Uterus (tissue), 3 donors: ENCODE measurements at regions not wholly inside any gene's neighbourhood (a gene's known extent, or its start where the extent isn't known, plus 50 kb on each side); places are given as distances from the start of the nearest gene placed in this dataset.

Source experiments
- DNase-seq, 2 donors: peaks; one replicate each; pipeline ENCODE4 v3.0.0-alpha.2; 2019 to 2020
- H3K27ac ChIP-seq, 2 donors: fragments of 200-600 bp; sonication (generic); 1 replicate in 1 of 2; 2 replicates in 1 of 2; pipeline ENCODE4 v1.5.1; 2016 to 2018
- H3K27me3 ChIP-seq, 2 donors: fragments of 200-600 bp; sonication (generic); one replicate each; pipeline ENCODE4 v1.5.1; 2018 to 2019; ENCODE audit warnings: control low read depth in 1 of 2
- H3K36me3 ChIP-seq, 2 donors: fragments of 200-600 bp; sonication (generic); one replicate each; pipeline ENCODE4 v1.5.1; 2019; ENCODE audit warnings: control low read depth in 1 of 2
- H3K4me1 ChIP-seq, 2 donors: fragments of 200-600 bp; sonication (generic); one replicate each; pipeline ENCODE4 v1.5.1; 2018 to 2019; ENCODE audit warnings: control low read depth in 1 of 2
- H3K4me3 ChIP-seq, 2 donors: fragments of 200-600 bp; sonication (generic); 1 replicate in 1 of 2; 2 replicates in 1 of 2; pipeline ENCODE4 v1.5.1; 2018 to 2019; ENCODE audit warnings: mild to moderate bottlenecking in 1 of 2
- H3K9me3 ChIP-seq, 2 donors: fragments of 200-600 bp; sonication (generic); one replicate each; pipeline ENCODE4 v1.5.1; 2019; ENCODE audit warnings: control low read depth in 1 of 2
- CTCF ChIP-seq, 4 experiments: fragments of 200-600 bp in 2 of 4; fragments of 450-650 bp in 2 of 4; sonication (generic) in 2 of 4; IDR thresholded peaks; one replicate each; pipeline ENCODE4 v1.5.1; 2016 to 2019; ENCODE audit warnings: antibody characterized with exemption in 4 of 4, mild to moderate bottlenecking in 2 of 4, moderate library complexity in 1 of 4
- POLR2A ChIP-seq, 2 donors: fragments of 450-650 bp; IDR thresholded peaks; one replicate each; pipeline ENCODE4 v1.6.1; 2016; ENCODE audit warnings: antibody characterized with exemption in 2 of 2, mild to moderate bottlenecking in 1 of 2, moderate library complexity in 1 of 2
- intact Hi-C: fragments of 100-400 bp; cut with DNase I; formaldehyde crosslinking; loops from one replicate; pipeline ENCODE4 v1.15.1; 2023; ENCODE audit warnings: low total_unique reads
- donor health status: DM: yes; HTN: yes; CAD: no.

- no peak overlapping the region for H3K4me3 ChIP-seq
- TF ChIP-seq POLR2A (IDR thresholded peaks at IDR 0.05) (no peak), CTCF (IDR thresholded peaks at IDR 0.05) (no peak)
- no peaks in the 10 kb centered on the region for H3K9me3 ChIP-seq
- DNase-seq, result no peak
- no peak overlapping the region for H3K27ac ChIP-seq
- no peaks in the 10 kb centered on the region for H3K4me1 ChIP-seq
- H3K36me3 ChIP-seq, result no peaks in the 10 kb centered on the region
- H3K27me3 ChIP-seq, result no peaks in the 10 kb centered on the region
- intact Hi-C loops, result no loop called here
Measured at GRCh38 chr3:157782236-157782635, 279.0 kb upstream of the VEPH1 start.

GRCh38 chr3:157776861-157777260 is 273.6 kb upstream of the VEPH1 start:
- Histone ChIP-seq H3K4me1 (no peaks in the 10 kb centered on the region), H3K27ac (no peak overlapping the region), H3K27me3 (no peaks in the 10 kb centered on the region), H3K36me3 (no peaks in the 10 kb centered on the region), H3K4me3 (no peak overlapping the region), H3K9me3 (no peaks in the 10 kb centered on the region)
- intact Hi-C loops, result no loop called here
- TF ChIP-seq CTCF (IDR thresholded peaks at IDR 0.05) (no peak), POLR2A (IDR thresholded peaks at IDR 0.05) (no peak)
- no peak for DNase-seq

- TF ChIP-seq CTCF (IDR thresholded peaks at IDR 0.05) (no peak), POLR2A (IDR thresholded peaks at IDR 0.05) (no peak)
- intact Hi-C loops, result no loop called here
- no peak overlapping the region for H3K4me3 ChIP-seq
Measured at GRCh38 chr3:157775446-157775845, 272.2 kb upstream of the VEPH1 start.

GRCh38 chr3:157769378-157769777 is 266.2 kb upstream of the VEPH1 start:
- H3K4me1 ChIP-seq, result no peaks in the 10 kb centered on the region
- H3K4me3 ChIP-seq, result no peak overlapping the region
- TF ChIP-seq POLR2A (IDR thresholded peaks at IDR 0.05) (no peak), CTCF (IDR thresholded peaks at IDR 0.05) (no peak)
- intact Hi-C loops, result no loop called here
- no peaks in the 10 kb centered on the region for H3K27me3 ChIP-seq
- no peak for DNase-seq
- no peaks in the 10 kb centered on the region for H3K36me3 ChIP-seq
- H3K9me3 ChIP-seq, result no peaks in the 10 kb centered on the region
- no peak overlapping the region for H3K27ac ChIP-seq

More at GRCh38 chr3:157775446-157775845, 272.2 kb upstream of the VEPH1 start:
- Histone ChIP-seq H3K4me1 (no peaks in the 10 kb centered on the region), H3K27me3 (no peaks in the 10 kb centered on the region), H3K27ac (no peak overlapping the region), H3K36me3 (no peaks in the 10 kb centered on the region), H3K9me3 (no peaks in the 10 kb centered on the region)
- DNase-seq, result no peak

- intact Hi-C loops, result no loop called here
- Histone ChIP-seq H3K9me3 (no peaks in the 10 kb centered on the region), H3K4me1 (no peaks in the 10 kb centered on the region), H3K36me3 (no peaks in the 10 kb centered on the region), H3K27me3 (no peaks in the 10 kb centered on the region), H3K27ac (no peak overlapping the region), H3K4me3 (no peak overlapping the region)
- DNase-seq, result no peak
- TF ChIP-seq CTCF (IDR thresholded peaks at IDR 0.05) (no peak), POLR2A (IDR thresholded peaks at IDR 0.05) (no peak)
Measured at GRCh38 chr3:157767607-157768006, 264.4 kb upstream of the VEPH1 start.
